Thyroid gland (tissue), 4 donors: ENCODE measurements at regions not wholly inside any gene's neighbourhood (a gene's known extent, or its start where the extent isn't known, plus 50 kb on each side); places are given as distances from the start of the nearest gene placed in this dataset.

ENCODE experiments used
- POLR2A ChIP-seq, 2 donors: fragments of 450-650 bp; IDR thresholded peaks; one replicate each; pipeline ENCODE4 v1.6.1; 2017; ENCODE audit warnings: antibody characterized with exemption in 2 of 2, mild to moderate bottlenecking in 2 of 2, moderate library complexity in 1 of 2
- TF ChIP-seq, protein P1 (sequence below), 6 experiments: fragments of 200-600 bp in 3 of 6; fragments of 450-650 bp in 3 of 6; sonication (generic) in 3 of 6; IDR thresholded peaks; one replicate each; pipeline ENCODE4 v1.5.1; 2016 to 2019; ENCODE audit warnings: antibody characterized with exemption in 6 of 6, mild to moderate bottlenecking in 2 of 6, inconsistent platforms in 1 of 6, moderate library complexity in 1 of 6

DNA sequence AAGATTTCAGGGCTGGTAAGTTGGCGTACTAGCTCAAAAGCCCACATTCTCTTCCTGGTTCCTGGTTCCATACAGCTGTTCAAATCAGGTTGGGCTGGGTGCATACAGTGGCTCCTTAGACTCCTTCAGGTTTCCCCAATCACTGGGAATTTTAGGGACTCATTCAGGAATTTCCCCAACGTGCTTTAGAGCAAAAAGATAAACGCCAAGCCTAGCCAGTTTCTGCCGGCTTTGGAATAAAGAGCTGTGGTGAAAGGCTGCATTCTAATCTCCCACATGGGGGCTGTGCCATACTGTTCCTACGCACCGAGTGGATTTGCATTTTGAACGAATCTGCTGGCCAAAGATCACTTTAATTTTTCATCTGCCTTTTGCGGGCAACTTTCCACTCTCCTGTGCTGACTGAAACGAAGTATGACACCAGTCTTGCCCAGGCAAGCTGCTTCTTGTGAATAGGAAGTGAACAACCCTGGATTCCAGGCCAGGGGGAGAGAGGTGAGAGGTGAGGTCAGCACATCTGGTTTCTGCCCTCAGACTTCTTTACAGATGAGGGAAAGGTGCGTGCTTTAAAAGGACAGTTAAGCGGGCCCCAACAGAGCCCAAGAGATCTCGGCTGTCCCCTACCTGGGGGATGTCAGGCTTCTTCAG lies 184.2 kb upstream of the PDZRN3 start:
- TF ChIP-seq, protein P1, sequence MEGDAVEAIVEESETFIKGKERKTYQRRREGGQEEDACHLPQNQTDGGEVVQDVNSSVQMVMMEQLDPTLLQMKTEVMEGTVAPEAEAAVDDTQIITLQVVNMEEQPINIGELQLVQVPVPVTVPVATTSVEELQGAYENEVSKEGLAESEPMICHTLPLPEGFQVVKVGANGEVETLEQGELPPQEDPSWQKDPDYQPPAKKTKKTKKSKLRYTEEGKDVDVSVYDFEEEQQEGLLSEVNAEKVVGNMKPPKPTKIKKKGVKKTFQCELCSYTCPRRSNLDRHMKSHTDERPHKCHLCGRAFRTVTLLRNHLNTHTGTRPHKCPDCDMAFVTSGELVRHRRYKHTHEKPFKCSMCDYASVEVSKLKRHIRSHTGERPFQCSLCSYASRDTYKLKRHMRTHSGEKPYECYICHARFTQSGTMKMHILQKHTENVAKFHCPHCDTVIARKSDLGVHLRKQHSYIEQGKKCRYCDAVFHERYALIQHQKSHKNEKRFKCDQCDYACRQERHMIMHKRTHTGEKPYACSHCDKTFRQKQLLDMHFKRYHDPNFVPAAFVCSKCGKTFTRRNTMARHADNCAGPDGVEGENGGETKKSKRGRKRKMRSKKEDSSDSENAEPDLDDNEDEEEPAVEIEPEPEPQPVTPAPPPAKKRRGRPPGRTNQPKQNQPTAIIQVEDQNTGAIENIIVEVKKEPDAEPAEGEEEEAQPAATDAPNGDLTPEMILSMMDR (IDR thresholded peaks at IDR 0.05): no peak
- TF ChIP-seq POLR2A (IDR thresholded peaks at IDR 0.05): no peak
